ENCODE measurements at regions not wholly inside any gene's neighbourhood (a gene's known extent, or its start where the extent isn't known, plus 50 kb on each side); places are given as distances from the start of the nearest gene placed in this dataset.

- DNase-seq = no peak
These were observed 124.5 kb downstream of the AQP4 start for GRCh38 chr18:26741048-26741447.

- no peak for DNase-seq
These were observed 125.1 kb downstream of the AQP4 start for GRCh38 chr18:26740396-26740795.

GRCh38 chr18:26738706-26739105 is 126.8 kb downstream of the AQP4 start:
- no peak for DNase-seq

GRCh38 chr18:26736301-26736700 is 129.2 kb downstream of the AQP4 start:
- DNase-seq = no peak

GRCh38 chr18:26734760-26735159 is 130.7 kb downstream of the AQP4 start:
- DNase-seq = no peak

- no peak for DNase-seq
These were observed 136.1 kb downstream of the AQP4 start for GRCh38 chr18:26729449-26729848.

GRCh38 chr18:26729008-26729407 is 136.5 kb downstream of the AQP4 start:
- no peak for DNase-seq

GRCh38 chr18:26723981-26724380 is 141.5 kb downstream of the AQP4 start:
- DNase-seq = no peak

GRCh38 chr18:26722565-26722931 is 143.0 kb downstream of the AQP4 start:
- DNase-seq = no peak

GRCh38 chr18:26721854-26722564 is 143.5 kb downstream of the AQP4 start:
- DNase-seq = no peak

GRCh38 chr18:26719896-26720295 is 145.6 kb downstream of the AQP4 start:
- DNase-seq = no peak

GRCh38 chr18:26717123-26717719 is 148.3 kb downstream of the AQP4 start:
- no peak for DNase-seq

GRCh38 chr18:26714739-26715138 is 150.8 kb downstream of the AQP4 start:
- no peak for DNase-seq

- no peak for DNase-seq
These were observed 153.8 kb downstream of the AQP4 start for GRCh38 chr18:26711756-26712155.

- DNase-seq = peak; percentile 18
These were observed 154.9 kb downstream of the AQP4 start for GRCh38 chr18:26710470-26711096.

- DNase-seq = no peak
These were observed 155.6 kb downstream of the AQP4 start for GRCh38 chr18:26709897-26710296.

- DNase-seq = peak; percentile 34
These were observed 156.4 kb downstream of the AQP4 start for GRCh38 chr18:26708806-26709716.

GRCh38 chr18:26706911-26707351 is 158.6 kb downstream of the AQP4 start:
- no peak for DNase-seq

- no peak for DNase-seq
These were observed 157.4 kb upstream of the KCTD1 start for GRCh38 chr18:26705757-26706156.

GRCh38 chr18:26703170-26703930 is 155.0 kb upstream of the KCTD1 start:
- DNase-seq = no peak

GRCh38 chr18:26702086-26702485 is 153.7 kb upstream of the KCTD1 start:
- DNase-seq = no peak

GRCh38 chr18:26700728-26701127 is 152.4 kb upstream of the KCTD1 start:
- no peak for DNase-seq

- no peak for DNase-seq
These were observed 151.8 kb upstream of the KCTD1 start for GRCh38 chr18:26700201-26700600.
